ENCODE measurements at regions not wholly inside any gene's neighbourhood (a gene's known extent, or its start where the extent isn't known, plus 50 kb on each side); places are given as distances from the start of the nearest gene placed in this dataset.

DNA sequence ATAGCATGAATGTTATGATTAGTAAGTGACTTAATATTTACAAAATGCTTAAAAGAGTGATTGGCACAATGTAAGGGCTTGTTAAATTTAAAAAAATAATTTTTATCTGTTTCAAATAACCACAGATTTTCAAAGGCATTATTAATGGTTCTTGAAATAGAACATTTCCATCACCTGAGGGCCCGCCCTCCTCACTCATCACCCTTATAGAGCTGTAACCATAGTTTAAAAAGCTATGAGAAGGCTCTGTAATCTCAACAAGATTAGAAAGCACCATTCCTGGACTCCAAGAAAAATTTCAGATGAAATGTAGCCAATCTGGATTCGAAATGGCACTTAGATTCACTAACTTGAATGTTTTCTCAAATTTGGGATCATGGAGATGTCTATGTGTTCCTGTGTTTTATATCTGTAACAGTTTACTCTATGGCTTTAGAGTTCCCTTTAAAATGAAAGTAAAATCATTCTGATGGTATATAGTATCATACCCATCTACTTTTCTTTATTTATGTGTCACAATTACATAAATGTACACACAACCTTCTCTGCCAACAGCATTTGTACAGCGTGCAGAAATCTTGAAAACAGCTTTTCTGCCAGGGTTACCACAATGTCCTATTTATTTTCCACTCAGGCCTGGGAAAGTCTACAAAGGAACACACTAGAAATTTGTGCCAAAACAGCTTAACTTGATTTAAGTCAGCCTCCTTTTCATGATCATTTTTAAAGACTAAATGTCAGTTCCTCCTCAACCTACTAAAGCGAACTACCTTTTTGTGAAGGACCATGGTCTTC is 207.7 kb downstream of the TBX18 start:
- TF ChIP-seq, protein P1, sequence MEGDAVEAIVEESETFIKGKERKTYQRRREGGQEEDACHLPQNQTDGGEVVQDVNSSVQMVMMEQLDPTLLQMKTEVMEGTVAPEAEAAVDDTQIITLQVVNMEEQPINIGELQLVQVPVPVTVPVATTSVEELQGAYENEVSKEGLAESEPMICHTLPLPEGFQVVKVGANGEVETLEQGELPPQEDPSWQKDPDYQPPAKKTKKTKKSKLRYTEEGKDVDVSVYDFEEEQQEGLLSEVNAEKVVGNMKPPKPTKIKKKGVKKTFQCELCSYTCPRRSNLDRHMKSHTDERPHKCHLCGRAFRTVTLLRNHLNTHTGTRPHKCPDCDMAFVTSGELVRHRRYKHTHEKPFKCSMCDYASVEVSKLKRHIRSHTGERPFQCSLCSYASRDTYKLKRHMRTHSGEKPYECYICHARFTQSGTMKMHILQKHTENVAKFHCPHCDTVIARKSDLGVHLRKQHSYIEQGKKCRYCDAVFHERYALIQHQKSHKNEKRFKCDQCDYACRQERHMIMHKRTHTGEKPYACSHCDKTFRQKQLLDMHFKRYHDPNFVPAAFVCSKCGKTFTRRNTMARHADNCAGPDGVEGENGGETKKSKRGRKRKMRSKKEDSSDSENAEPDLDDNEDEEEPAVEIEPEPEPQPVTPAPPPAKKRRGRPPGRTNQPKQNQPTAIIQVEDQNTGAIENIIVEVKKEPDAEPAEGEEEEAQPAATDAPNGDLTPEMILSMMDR (conservative IDR thresholded peaks at IDR 0.05; ENCODE audit: low read length): no peak
- no peak for TF ChIP-seq EZH2phosphoT487 (IDR thresholded peaks at IDR 0.05; ENCODE audit: borderline replicate concordance)
